Neural cell (in vitro differentiated cells): ENCODE measurements at regions not wholly inside any gene's neighbourhood (a gene's known extent, or its start where the extent isn't known, plus 50 kb on each side); places are given as distances from the start of the nearest gene placed in this dataset.

Experiments
- EP300 ChIP-seq: fragments of 450-650 bp; conservative IDR thresholded peaks from 2 replicates; pipeline ENCODE4 v1.6.1; 2014; ENCODE audit warnings: antibody characterized with exemption, mild to moderate bottlenecking, moderate library complexity; ENCODE audit not compliant: poor library complexity, severe bottlenecking
- EZH2 ChIP-seq: fragments of 200-600, 300-800 bp; shearing (Covaris generic), sonication (generic); IDR thresholded peaks from 2 replicates; pipeline ENCODE4 v1.6.1; 2014; ENCODE audit warnings: antibody characterized with exemption, low read length, borderline replicate concordance, mild to moderate bottlenecking; ENCODE audit not compliant: insufficient read depth, poor library complexity, severe bottlenecking
- POLR2AphosphoS5 ChIP-seq: IDR thresholded peaks from 2 replicates; pipeline ENCODE4 v1.6.1; 2012
- TF ChIP-seq, protein P1 (sequence below): fragments of 450-650 bp; IDR thresholded peaks from 2 replicates; pipeline ENCODE4 v1.5.1; 2014; ENCODE audit warnings: antibody characterized with exemption, mild to moderate bottlenecking, moderate library complexity; ENCODE audit not compliant: poor library complexity, severe bottlenecking
- TF ChIP-seq, protein P2 (sequence below): IDR thresholded peaks from 2 replicates; pipeline ENCODE4 v1.6.1; 2012; ENCODE audit warnings: borderline replicate concordance

DNA sequence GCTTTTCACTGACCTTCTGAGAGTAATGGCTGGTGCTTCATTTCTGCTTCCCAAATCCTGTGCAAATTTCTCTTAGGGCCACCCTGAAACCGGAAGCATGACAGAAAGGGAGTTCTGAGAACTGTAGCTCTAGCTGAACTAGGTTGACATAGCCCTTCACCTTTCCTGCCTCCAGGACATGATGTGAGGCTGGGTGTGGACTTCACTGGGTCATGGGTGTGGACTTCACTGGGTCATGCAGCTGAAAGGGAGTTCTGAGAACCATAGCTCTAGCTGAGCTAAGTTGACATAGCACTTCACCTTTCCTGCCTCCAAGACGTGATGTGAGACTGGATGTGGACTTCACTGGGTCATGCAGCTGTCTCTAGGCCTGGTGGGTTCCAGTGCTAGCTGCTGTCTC is 54.3 kb upstream of the NLRP1 start:
- TF ChIP-seq EZH2 (no peak), EP300 (no peak), POLR2AphosphoS5 (no peak)
- TF ChIP-seq, protein P1, sequence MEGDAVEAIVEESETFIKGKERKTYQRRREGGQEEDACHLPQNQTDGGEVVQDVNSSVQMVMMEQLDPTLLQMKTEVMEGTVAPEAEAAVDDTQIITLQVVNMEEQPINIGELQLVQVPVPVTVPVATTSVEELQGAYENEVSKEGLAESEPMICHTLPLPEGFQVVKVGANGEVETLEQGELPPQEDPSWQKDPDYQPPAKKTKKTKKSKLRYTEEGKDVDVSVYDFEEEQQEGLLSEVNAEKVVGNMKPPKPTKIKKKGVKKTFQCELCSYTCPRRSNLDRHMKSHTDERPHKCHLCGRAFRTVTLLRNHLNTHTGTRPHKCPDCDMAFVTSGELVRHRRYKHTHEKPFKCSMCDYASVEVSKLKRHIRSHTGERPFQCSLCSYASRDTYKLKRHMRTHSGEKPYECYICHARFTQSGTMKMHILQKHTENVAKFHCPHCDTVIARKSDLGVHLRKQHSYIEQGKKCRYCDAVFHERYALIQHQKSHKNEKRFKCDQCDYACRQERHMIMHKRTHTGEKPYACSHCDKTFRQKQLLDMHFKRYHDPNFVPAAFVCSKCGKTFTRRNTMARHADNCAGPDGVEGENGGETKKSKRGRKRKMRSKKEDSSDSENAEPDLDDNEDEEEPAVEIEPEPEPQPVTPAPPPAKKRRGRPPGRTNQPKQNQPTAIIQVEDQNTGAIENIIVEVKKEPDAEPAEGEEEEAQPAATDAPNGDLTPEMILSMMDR: no peak
- TF ChIP-seq, protein P2, sequence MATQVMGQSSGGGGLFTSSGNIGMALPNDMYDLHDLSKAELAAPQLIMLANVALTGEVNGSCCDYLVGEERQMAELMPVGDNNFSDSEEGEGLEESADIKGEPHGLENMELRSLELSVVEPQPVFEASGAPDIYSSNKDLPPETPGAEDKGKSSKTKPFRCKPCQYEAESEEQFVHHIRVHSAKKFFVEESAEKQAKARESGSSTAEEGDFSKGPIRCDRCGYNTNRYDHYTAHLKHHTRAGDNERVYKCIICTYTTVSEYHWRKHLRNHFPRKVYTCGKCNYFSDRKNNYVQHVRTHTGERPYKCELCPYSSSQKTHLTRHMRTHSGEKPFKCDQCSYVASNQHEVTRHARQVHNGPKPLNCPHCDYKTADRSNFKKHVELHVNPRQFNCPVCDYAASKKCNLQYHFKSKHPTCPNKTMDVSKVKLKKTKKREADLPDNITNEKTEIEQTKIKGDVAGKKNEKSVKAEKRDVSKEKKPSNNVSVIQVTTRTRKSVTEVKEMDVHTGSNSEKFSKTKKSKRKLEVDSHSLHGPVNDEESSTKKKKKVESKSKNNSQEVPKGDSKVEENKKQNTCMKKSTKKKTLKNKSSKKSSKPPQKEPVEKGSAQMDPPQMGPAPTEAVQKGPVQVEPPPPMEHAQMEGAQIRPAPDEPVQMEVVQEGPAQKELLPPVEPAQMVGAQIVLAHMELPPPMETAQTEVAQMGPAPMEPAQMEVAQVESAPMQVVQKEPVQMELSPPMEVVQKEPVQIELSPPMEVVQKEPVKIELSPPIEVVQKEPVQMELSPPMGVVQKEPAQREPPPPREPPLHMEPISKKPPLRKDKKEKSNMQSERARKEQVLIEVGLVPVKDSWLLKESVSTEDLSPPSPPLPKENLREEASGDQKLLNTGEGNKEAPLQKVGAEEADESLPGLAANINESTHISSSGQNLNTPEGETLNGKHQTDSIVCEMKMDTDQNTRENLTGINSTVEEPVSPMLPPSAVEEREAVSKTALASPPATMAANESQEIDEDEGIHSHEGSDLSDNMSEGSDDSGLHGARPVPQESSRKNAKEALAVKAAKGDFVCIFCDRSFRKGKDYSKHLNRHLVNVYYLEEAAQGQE: no peak
